HCT116 (cell line): ENCODE measurements at regions not wholly inside any gene's neighbourhood (a gene's known extent, or its start where the extent isn't known, plus 50 kb on each side); places are given as distances from the start of the nearest gene placed in this dataset.

Experiments used
- ATAC-seq: fragments of 200-7000 bp; cut with Tn5 transposase; 2 replicates; pipeline ENCODE4 v1.9.1; 2020; ENCODE audit warnings: mild to moderate bottlenecking, moderate library complexity
- BruUV-seq: library from RNA; stranded (reverse); fragments of 400-500 nt; replicated peaks from 2 replicates; lab custom pipeline; 2021; lab: Mats Ljungman, UMichigan
- CTCF ChIA-PET: fragments of 300-600 bp; sonication (Branson Sonifier 250); formaldehyde crosslinking; loops from one replicate; lab custom pipeline; 2021; ENCODE audit warnings: antibody characterized with exemption; lab: Charles Lee
- POLR2A ChIA-PET: fragments of 300-600, 350-600 bp; sonication (Branson Sonifier 250); formaldehyde crosslinking; loops from one replicate; lab custom pipeline; 2021; ENCODE audit warnings: antibody characterized with exemption; lab: Charles Lee
- RAD21 ChIA-PET, 2 experiments: fragments of 300-600 bp; sonication (Branson Sonifier 250); formaldehyde crosslinking; loops; one replicate each; lab custom pipeline; 2023; ENCODE audit warnings: low total read pairs in 2 of 2; ENCODE audit not compliant: uncharacterized antibody in 2 of 2, unreplicated experiment in 2 of 2, low non-redundant PET in 1 of 2; lab: Charles Lee
- DNase-seq: peaks from one replicate; pipeline ENCODE4 v3.0.0-alpha.2; 2010; ENCODE audit warnings: low read depth, low spot score
- H2AFZ ChIP-seq: fragments of 200-600 bp; shearing (Covaris generic), sonication (generic); 2 replicates; pipeline ENCODE4 v1.6.1; 2017; ENCODE audit warnings: low read depth, mixed run types, mixed read lengths, antibody characterized with exemption, low read length; ENCODE audit not compliant: poor library complexity, severe bottlenecking
- H3K27ac ChIP-seq: 2 replicates; pipeline ENCODE4 v1.5.1; 2012; ENCODE audit warnings: low read depth, low read length
- H3K27me3 ChIP-seq: fragments of 200-600 bp; sonication (generic); 2 replicates; pipeline ENCODE4 v1.6.1; 2016; ENCODE audit warnings: mixed run types, low read length, mixed read lengths; ENCODE audit not compliant: insufficient read depth
- H3K36me3 ChIP-seq, 2 experiments: fragments of 200-500 bp in 1 of 2; fragments of 200-600 bp in 1 of 2; sonication (Bioruptor generic) in 1 of 2; sonication (generic) in 1 of 2; 2 replicates each; pipeline versions ENCODE4 v1.5.1 to v1.6.1; 2014 to 2016; ENCODE audit warnings: low read length in 2 of 2, inconsistent platforms in 1 of 2, mixed read lengths in 1 of 2, mixed run types in 1 of 2; ENCODE audit not compliant: insufficient read depth in 2 of 2, control insufficient read depth in 1 of 2
- H3K4me1 ChIP-seq, 2 experiments: fragments of 200-600 bp in 1 of 2; sonication (generic) in 1 of 2; 2 replicates each; pipeline versions ENCODE4 v1.5.1 to v1.6.1; 2012 to 2017; ENCODE audit warnings: low read length in 2 of 2, inconsistent platforms in 1 of 2, mild to moderate bottlenecking in 1 of 2, mixed read lengths in 1 of 2, mixed run types in 1 of 2, moderate library complexity in 1 of 2; ENCODE audit not compliant: insufficient read depth in 2 of 2, control insufficient read depth in 1 of 2
- H3K4me2 ChIP-seq: fragments of 200-600 bp; sonication (generic); 2 replicates; pipeline ENCODE4 v1.6.1; 2017; ENCODE audit warnings: mixed run types, low read length, mixed read lengths
- H3K4me3 ChIP-seq, 2 experiments: fragments of 200-600 bp in 1 of 2; sonication (generic) in 1 of 2; replicated peaks in 1 of 2; 2 replicates each; pipeline ENCODE4 v1.5.1; 2011 to 2016; ENCODE audit warnings: low read length in 2 of 2, control low read depth in 1 of 2, low read depth in 1 of 2, mild to moderate bottlenecking in 1 of 2, mixed read lengths in 1 of 2, mixed run types in 1 of 2
- H3K79me2 ChIP-seq: fragments of 200-600 bp; sonication (generic); 2 replicates; pipeline ENCODE4 v1.6.1; 2017; ENCODE audit warnings: mild to moderate bottlenecking, mixed run types, low read length, moderate library complexity, mixed read lengths; ENCODE audit not compliant: insufficient read depth
- H3K9ac ChIP-seq: fragments of 200-600 bp; sonication (generic); 2 replicates; pipeline ENCODE4 v1.6.1; 2016; ENCODE audit warnings: low read length, mixed read lengths
- H3K9me2 ChIP-seq: fragments of 200-600 bp; sonication (generic), shearing (Covaris generic); 2 replicates; pipeline ENCODE4 v1.6.1; 2017; ENCODE audit warnings: mixed run types, mild to moderate bottlenecking, moderate library complexity; ENCODE audit not compliant: insufficient read depth
- H3K9me3 ChIP-seq, 2 experiments: fragments of 200-500 bp in 1 of 2; fragments of 200-600 bp in 1 of 2; sonication (Bioruptor generic) in 1 of 2; sonication (generic) in 1 of 2; 2 replicates each; pipeline ENCODE4 v1.6.1; 2014 to 2017; ENCODE audit warnings: low read length in 2 of 2, mixed read lengths in 2 of 2, inconsistent platforms in 1 of 2, low read depth in 1 of 2, mild to moderate bottlenecking in 1 of 2, mixed run types in 1 of 2, moderate library complexity in 1 of 2; ENCODE audit not compliant: control insufficient read depth in 1 of 2, insufficient read depth in 1 of 2
- H4K20me1 ChIP-seq: fragments of 200-600 bp; sonication (generic), shearing (Covaris generic); 2 replicates; pipeline ENCODE4 v1.6.1; 2017; ENCODE audit warnings: mixed run types, mild to moderate bottlenecking, moderate library complexity; ENCODE audit not compliant: insufficient read depth
- CBX3 ChIP-seq: IDR thresholded peaks from 2 replicates; pipeline ENCODE4 v1.6.1; 2012; ENCODE audit warnings: low read depth
- EGR1 ChIP-seq: IDR thresholded peaks from 2 replicates; pipeline ENCODE4 v1.6.1; 2012; ENCODE audit warnings: low read depth
- ELF1 ChIP-seq: IDR thresholded peaks from 2 replicates; pipeline ENCODE4 v1.6.1; 2012; ENCODE audit warnings: low read depth, borderline replicate concordance
- EZH2 ChIP-seq: fragments of 200-600 bp; sonication (generic); IDR thresholded peaks from 2 replicates; pipeline ENCODE4 v1.6.1; 2017; ENCODE audit warnings: antibody characterized with exemption, mixed run types
- EZH2phosphoT487 ChIP-seq: fragments of 200-600 bp; IDR thresholded peaks from 2 replicates; pipeline ENCODE4 v1.6.1; 2018; ENCODE audit warnings: antibody characterized with exemption, borderline replicate concordance
- FOSL1 ChIP-seq: IDR thresholded peaks from 2 replicates; pipeline ENCODE4 v1.6.1; 2012; ENCODE audit warnings: low read depth
- JUND ChIP-seq: IDR thresholded peaks from 2 replicates; pipeline ENCODE4 v1.6.1; 2012
- POLR2A ChIP-seq: IDR thresholded peaks from 2 replicates; pipeline ENCODE4 v1.7.0; 2011; ENCODE audit warnings: borderline replicate concordance; ENCODE audit not compliant: insufficient read depth, insufficient read length; ENCODE audit errors: extremely low read depth
- POLR2AphosphoS5 ChIP-seq: IDR thresholded peaks from 2 replicates; pipeline ENCODE4 v1.6.1; 2011; ENCODE audit warnings: mild to moderate bottlenecking, low read depth, low read length, moderate library complexity
- RAD21 ChIP-seq: IDR thresholded peaks from 2 replicates; pipeline ENCODE4 v1.6.1; 2012; ENCODE audit warnings: low read depth, mild to moderate bottlenecking
- REST ChIP-seq: IDR thresholded peaks from 2 replicates; pipeline ENCODE4 v1.6.1; 2012; ENCODE audit warnings: low read depth
- SIN3A ChIP-seq: IDR thresholded peaks from 2 replicates; pipeline ENCODE4 v1.6.1; 2012; ENCODE audit warnings: low read depth
- SP1 ChIP-seq: IDR thresholded peaks from 2 replicates; pipeline ENCODE4 v1.6.1; 2012; ENCODE audit warnings: low read depth
- TCF7L2 ChIP-seq: IDR thresholded peaks from 2 replicates; pipeline ENCODE4 v1.7.0; 2011; ENCODE audit warnings: borderline replicate concordance, inconsistent platforms; ENCODE audit not compliant: insufficient read depth, insufficient read length; ENCODE audit errors: extremely low read depth
- YY1 ChIP-seq: IDR thresholded peaks from 2 replicates; pipeline ENCODE4 v1.6.1; 2011; ENCODE audit warnings: low read length, low read depth, moderate library complexity, mild to moderate bottlenecking; ENCODE audit not compliant: insufficient replicate concordance; ENCODE audit errors: extremely low read depth
- ZBTB33 ChIP-seq: IDR thresholded peaks from 2 replicates; pipeline ENCODE4 v1.6.1; 2011; ENCODE audit warnings: mild to moderate bottlenecking, low read length, moderate library complexity; ENCODE audit not compliant: insufficient replicate concordance; ENCODE audit errors: extremely low read depth
- ZFX ChIP-seq: fragments of 450-650 bp; IDR thresholded peaks from 2 replicates; pipeline ENCODE4 v1.6.1; 2017
- intact Hi-C: fragments of 100-400 bp; cut with micrococcal nuclease; formaldehyde crosslinking; loops from 2 replicates; pipeline ENCODE4 v1.10.0; 2022
- TF ChIP-seq, protein P1 (sequence below): IDR thresholded peaks from 2 replicates; pipeline ENCODE4 v1.6.1; 2012
- TF ChIP-seq, protein P2 (sequence below), 3 experiments: fragments of 200-600 bp in 1 of 3; sonication (generic) in 1 of 3; IDR thresholded peaks in 2 of 3; conservative IDR thresholded peaks in 1 of 3; 2 replicates each; pipeline ENCODE4 v1.5.1; 2012 to 2017; ENCODE audit warnings: low read depth in 2 of 3, low read length in 2 of 3, antibody characterized with exemption in 1 of 3, borderline replicate concordance in 1 of 3, control low read depth in 1 of 3, mild to moderate bottlenecking in 1 of 3, mixed read lengths in 1 of 3, mixed run types in 1 of 3, moderate library complexity in 1 of 3; ENCODE audit not compliant: insufficient read depth in 1 of 3
- TF ChIP-seq, protein P3 (sequence below): IDR thresholded peaks from 2 replicates; pipeline ENCODE4 v1.6.1; 2012

DNA sequence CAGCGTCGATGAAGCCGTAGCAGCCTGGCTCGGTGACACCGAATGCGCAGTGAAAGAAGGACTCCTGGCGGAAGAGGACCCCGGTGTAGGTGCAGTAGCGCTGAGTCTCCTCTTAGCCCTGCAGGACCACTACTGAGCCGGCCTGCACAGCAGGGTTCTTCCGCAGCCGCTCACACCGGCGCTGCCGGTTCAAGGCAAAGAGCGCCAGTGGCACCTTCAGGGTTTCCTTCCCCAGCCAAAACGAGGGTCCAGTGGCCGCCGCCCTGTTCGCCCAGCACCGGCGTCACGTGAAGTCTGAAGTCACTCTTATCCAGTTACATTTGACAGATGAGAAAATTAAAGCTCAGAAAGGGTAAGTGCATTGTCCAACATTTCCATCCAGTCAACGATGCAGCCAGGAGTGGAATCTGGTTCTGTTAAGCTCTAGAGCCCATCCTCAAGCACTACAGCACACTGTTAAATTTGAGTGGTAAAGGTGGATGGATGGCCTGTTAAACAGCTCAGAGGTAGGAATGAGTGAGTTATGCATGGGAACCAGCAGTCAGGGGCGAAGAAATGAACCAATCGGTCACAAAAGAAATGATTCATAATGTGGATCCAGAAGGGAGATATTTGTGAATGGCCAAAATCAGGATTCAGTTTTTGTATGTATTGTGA, 50.2 kb upstream of the SMIM36 start:
- Histone ChIP-seq H3K9me3 (no peaks in the 10 kb centered on the region), H3K27ac (no peak overlapping the region), H2AFZ (no peak overlapping the region), H3K79me2 (no peaks in the 10 kb centered on the region), H3K27me3 (peaks cover 29% of the 10 kb centered on the region), H3K36me3 (no peaks in the 10 kb centered on the region), H3K4me3 (no peak overlapping the region), H3K9me2 (no peaks in the 10 kb centered on the region), H3K4me2 (no peak overlapping the region), H3K9ac (no peak overlapping the region), H3K4me1 (no peaks in the 10 kb centered on the region), H4K20me1 (no peaks in the 10 kb centered on the region)
- ChIA-PET RAD21 (no interaction called here), POLR2A (no interaction called here), CTCF (no interaction called here)
- intact Hi-C loops = no loop called here
- no TSS peak for BruUV-seq
- ATAC-seq (no peak), DNase-seq (no peak)
- no peak for TF ChIP-seq JUND
- TF ChIP-seq, protein P1, sequence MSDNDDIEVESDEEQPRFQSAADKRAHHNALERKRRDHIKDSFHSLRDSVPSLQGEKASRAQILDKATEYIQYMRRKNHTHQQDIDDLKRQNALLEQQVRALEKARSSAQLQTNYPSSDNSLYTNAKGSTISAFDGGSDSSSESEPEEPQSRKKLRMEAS = no peak
- no peak for TF ChIP-seq ELF1
- TF ChIP-seq POLR2A = no peak
- TF ChIP-seq EGR1 = no peak
- TF ChIP-seq ZFX = no peak
- TF ChIP-seq EZH2phosphoT487 = no peak
- TF ChIP-seq CBX3 = no peak
- no peak for TF ChIP-seq SIN3A
- no peak for TF ChIP-seq POLR2AphosphoS5
- no peak for TF ChIP-seq REST
- TF ChIP-seq TCF7L2 = no peak
- TF ChIP-seq SP1 = no peak
- no peak for TF ChIP-seq YY1
- no peak for TF ChIP-seq EZH2
- TF ChIP-seq, protein P2, sequence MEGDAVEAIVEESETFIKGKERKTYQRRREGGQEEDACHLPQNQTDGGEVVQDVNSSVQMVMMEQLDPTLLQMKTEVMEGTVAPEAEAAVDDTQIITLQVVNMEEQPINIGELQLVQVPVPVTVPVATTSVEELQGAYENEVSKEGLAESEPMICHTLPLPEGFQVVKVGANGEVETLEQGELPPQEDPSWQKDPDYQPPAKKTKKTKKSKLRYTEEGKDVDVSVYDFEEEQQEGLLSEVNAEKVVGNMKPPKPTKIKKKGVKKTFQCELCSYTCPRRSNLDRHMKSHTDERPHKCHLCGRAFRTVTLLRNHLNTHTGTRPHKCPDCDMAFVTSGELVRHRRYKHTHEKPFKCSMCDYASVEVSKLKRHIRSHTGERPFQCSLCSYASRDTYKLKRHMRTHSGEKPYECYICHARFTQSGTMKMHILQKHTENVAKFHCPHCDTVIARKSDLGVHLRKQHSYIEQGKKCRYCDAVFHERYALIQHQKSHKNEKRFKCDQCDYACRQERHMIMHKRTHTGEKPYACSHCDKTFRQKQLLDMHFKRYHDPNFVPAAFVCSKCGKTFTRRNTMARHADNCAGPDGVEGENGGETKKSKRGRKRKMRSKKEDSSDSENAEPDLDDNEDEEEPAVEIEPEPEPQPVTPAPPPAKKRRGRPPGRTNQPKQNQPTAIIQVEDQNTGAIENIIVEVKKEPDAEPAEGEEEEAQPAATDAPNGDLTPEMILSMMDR (IDR thresholded peaks at IDR 0.05 in 2 of 3, conservative IDR thresholded peaks at IDR 0.05 in 1 of 3; ENCODE audit: borderline replicate concordance in 1 of 3, insufficient read depth in 1 of 3, low read depth in 2 of 3, low read length in 2 of 3) = no peak
- no peak for TF ChIP-seq ZBTB33
- TF ChIP-seq RAD21 = no peak
- no peak for TF ChIP-seq FOSL1
- TF ChIP-seq, protein P3, sequence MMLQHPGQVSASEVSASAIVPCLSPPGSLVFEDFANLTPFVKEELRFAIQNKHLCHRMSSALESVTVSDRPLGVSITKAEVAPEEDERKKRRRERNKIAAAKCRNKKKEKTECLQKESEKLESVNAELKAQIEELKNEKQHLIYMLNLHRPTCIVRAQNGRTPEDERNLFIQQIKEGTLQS = no peak
